ENCODE measurements at regions not wholly inside any gene's neighbourhood (a gene's known extent, or its start where the extent isn't known, plus 50 kb on each side); places are given as distances from the start of the nearest gene placed in this dataset.

DNA sequence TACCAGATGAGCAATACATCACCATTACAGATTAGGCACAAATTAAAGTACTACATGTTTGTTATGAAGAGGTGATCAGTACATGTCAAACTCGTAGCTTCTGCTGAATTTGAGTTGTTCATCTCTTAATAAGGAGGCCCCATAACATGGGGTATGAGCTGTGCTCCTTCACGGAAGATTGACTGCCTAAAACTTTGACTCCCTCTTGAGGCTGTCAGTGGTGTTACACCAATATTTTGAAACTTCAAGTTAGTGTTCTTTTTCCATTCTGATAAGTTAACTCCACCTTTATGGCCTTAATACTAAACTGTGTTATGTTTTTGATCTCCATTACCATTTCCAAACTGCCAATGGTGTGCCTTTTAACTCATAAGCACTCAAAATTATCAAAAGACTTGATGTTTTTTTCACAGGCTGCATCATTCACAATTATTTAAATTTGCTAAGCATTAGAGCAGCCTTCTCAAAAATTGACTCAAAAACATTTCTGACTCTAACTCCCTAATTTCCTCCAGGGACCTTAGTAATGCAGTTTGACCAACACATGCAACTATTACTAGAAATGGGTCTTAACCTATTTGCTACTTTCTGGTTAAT is 1591.5 kb downstream of the PCDH9 start:
- Mint-ChIP-seq H3K36me3 (no peaks in the 10 kb centered on the region), H3K27me3 (ENCODE audit: low read depth) (no peaks in the 10 kb centered on the region), H3K27ac (no peak overlapping the region), H3K4me1 (no peaks in the 10 kb centered on the region), H3K9me3 (no peaks in the 10 kb centered on the region), H3K4me3 (no peak overlapping the region)
- POLR2A ChIA-PET = no interaction called here
- CTCF ChIA-PET = interaction anchor here (1.0 to 1.8 kb wide), 5 partner anchors 13 to 1684 kb away, joined by 3 to 12 read pairs (median 5); no protein-coding TSS in a partner anchor
- DNase-seq (ENCODE audit: low spot score) = no peak
- TF ChIP-seq, protein P1, sequence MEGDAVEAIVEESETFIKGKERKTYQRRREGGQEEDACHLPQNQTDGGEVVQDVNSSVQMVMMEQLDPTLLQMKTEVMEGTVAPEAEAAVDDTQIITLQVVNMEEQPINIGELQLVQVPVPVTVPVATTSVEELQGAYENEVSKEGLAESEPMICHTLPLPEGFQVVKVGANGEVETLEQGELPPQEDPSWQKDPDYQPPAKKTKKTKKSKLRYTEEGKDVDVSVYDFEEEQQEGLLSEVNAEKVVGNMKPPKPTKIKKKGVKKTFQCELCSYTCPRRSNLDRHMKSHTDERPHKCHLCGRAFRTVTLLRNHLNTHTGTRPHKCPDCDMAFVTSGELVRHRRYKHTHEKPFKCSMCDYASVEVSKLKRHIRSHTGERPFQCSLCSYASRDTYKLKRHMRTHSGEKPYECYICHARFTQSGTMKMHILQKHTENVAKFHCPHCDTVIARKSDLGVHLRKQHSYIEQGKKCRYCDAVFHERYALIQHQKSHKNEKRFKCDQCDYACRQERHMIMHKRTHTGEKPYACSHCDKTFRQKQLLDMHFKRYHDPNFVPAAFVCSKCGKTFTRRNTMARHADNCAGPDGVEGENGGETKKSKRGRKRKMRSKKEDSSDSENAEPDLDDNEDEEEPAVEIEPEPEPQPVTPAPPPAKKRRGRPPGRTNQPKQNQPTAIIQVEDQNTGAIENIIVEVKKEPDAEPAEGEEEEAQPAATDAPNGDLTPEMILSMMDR (IDR thresholded peaks at IDR 0.05) = peak; percentile 53
- no peak for TF ChIP-seq PRRX2 (CRISPR knock-in tag; IDR thresholded peaks at IDR 0.05)
- peak; percentile 88 for ATAC-seq

DNA sequence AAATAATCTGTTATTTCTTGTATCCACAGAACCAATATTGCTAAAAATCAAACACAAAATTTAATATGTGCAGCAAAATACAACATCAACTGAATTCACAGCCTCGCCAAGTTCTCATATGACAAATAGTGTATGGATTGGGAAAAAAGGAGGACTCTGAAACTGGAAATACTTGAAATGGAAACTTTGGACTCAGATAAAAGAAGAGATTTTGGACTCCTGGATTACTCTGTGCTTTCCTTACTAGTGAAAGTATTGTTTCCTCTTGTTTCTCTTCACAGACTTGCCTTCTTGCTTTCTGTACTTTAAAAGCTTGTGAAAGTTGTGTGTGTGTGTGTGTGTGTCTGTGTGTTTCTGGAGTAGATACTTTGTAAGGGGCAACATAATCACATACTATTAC is 1596.3 kb downstream of the PCDH9 start:
- no peak for ATAC-seq
- Mint-ChIP-seq H3K27me3 (ENCODE audit: low read depth) (no peaks in the 10 kb centered on the region), H3K9me3 (no peaks in the 10 kb centered on the region), H3K4me1 (no peaks in the 10 kb centered on the region), H3K36me3 (no peaks in the 10 kb centered on the region), H3K4me3 (no peak overlapping the region), H3K27ac (no peak overlapping the region)
- ChIA-PET POLR2A (no interaction called here), CTCF (no interaction called here)
- no peak for DNase-seq (ENCODE audit: low spot score)
- TF ChIP-seq JUN (CRISPR knock-in tag; IDR thresholded peaks at IDR 0.05) = no peak
- no peak for TF ChIP-seq ZNF416 (CRISPR knock-in tag; IDR thresholded peaks at IDR 0.05)
- TF ChIP-seq CREM (CRISPR knock-in tag; IDR thresholded peaks at IDR 0.05) = no peak
- TF ChIP-seq ZNF121 (CRISPR knock-in tag; IDR thresholded peaks at IDR 0.05) = no peak
- TF ChIP-seq, protein P2, sequence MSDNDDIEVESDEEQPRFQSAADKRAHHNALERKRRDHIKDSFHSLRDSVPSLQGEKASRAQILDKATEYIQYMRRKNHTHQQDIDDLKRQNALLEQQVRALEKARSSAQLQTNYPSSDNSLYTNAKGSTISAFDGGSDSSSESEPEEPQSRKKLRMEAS (CRISPR knock-in tag; IDR thresholded peaks at IDR 0.05) = no peak
- TF ChIP-seq, protein P3, sequence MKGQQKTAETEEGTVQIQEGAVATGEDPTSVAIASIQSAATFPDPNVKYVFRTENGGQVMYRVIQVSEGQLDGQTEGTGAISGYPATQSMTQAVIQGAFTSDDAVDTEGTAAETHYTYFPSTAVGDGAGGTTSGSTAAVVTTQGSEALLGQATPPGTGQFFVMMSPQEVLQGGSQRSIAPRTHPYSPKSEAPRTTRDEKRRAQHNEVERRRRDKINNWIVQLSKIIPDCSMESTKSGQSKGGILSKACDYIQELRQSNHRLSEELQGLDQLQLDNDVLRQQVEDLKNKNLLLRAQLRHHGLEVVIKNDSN (CRISPR knock-in tag; IDR thresholded peaks at IDR 0.05) = no peak
- TF ChIP-seq ZNF263 (CRISPR knock-in tag; IDR thresholded peaks at IDR 0.05; ENCODE audit: low read depth) = no peak
- TF ChIP-seq RELA (CRISPR knock-in tag; IDR thresholded peaks at IDR 0.05; ENCODE audit: borderline replicate concordance) = no peak
- no peak for TF ChIP-seq CREB1 (CRISPR knock-in tag; IDR thresholded peaks at IDR 0.05)
- TF ChIP-seq, protein P4, sequence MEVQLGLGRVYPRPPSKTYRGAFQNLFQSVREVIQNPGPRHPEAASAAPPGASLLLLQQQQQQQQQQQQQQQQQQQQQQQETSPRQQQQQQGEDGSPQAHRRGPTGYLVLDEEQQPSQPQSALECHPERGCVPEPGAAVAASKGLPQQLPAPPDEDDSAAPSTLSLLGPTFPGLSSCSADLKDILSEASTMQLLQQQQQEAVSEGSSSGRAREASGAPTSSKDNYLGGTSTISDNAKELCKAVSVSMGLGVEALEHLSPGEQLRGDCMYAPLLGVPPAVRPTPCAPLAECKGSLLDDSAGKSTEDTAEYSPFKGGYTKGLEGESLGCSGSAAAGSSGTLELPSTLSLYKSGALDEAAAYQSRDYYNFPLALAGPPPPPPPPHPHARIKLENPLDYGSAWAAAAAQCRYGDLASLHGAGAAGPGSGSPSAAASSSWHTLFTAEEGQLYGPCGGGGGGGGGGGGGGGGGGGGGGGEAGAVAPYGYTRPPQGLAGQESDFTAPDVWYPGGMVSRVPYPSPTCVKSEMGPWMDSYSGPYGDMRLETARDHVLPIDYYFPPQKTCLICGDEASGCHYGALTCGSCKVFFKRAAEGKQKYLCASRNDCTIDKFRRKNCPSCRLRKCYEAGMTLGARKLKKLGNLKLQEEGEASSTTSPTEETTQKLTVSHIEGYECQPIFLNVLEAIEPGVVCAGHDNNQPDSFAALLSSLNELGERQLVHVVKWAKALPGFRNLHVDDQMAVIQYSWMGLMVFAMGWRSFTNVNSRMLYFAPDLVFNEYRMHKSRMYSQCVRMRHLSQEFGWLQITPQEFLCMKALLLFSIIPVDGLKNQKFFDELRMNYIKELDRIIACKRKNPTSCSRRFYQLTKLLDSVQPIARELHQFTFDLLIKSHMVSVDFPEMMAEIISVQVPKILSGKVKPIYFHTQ (CRISPR knock-in tag; IDR thresholded peaks at IDR 0.05) = no peak
- no peak for TF ChIP-seq ESRRA (CRISPR knock-in tag; IDR thresholded peaks at IDR 0.05; ENCODE audit: borderline replicate concordance)
- TF ChIP-seq SP1 (CRISPR knock-in tag; conservative IDR thresholded peaks at IDR 0.05) = no peak

DNA sequence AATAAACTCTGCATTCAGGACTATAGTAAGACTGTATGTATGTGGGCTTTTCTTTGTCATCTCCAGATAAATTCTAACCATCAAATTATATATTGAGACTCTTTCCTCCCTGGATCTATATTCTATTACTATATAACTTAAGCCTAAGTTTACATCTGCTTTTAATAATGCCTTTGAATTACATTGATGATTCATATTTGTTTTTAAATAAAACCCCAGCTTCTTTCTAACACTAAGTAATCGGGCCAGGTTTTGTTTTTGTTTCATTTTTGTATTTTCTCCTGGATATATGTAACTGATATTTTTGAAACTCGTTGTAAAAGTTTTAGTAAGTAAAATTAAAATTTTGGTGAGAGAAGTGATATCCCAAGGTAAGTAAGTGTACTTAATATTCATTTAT is 1599.1 kb downstream of the PCDH9 start:
- ChIA-PET CTCF (no interaction called here), POLR2A (no interaction called here)
- no peaks in the 10 kb centered on the region for H3K27me3 Mint-ChIP-seq (ENCODE audit: low read depth)
- DNase-seq (ENCODE audit: low spot score) (no peak), ATAC-seq (no peak)
- H3K9me3 Mint-ChIP-seq = no peaks in the 10 kb centered on the region
- H3K27ac Mint-ChIP-seq = no peak overlapping the region
- no peak overlapping the region for H3K4me3 Mint-ChIP-seq
- no peaks in the 10 kb centered on the region for H3K4me1 Mint-ChIP-seq
- H3K36me3 Mint-ChIP-seq = no peaks in the 10 kb centered on the region
- no peak for TF ChIP-seq GTF2I (CRISPR knock-in tag; conservative IDR thresholded peaks at IDR 0.05)
- TF ChIP-seq SOX15 (CRISPR knock-in tag; IDR thresholded peaks at IDR 0.05) = no peak
- TF ChIP-seq, protein P5, sequence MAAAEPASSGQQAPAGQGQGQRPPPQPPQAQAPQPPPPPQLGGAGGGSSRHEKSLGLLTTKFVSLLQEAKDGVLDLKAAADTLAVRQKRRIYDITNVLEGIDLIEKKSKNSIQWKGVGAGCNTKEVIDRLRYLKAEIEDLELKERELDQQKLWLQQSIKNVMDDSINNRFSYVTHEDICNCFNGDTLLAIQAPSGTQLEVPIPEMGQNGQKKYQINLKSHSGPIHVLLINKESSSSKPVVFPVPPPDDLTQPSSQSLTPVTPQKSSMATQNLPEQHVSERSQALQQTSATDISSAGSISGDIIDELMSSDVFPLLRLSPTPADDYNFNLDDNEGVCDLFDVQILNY (CRISPR knock-in tag; IDR thresholded peaks at IDR 0.05) = no peak
- TF ChIP-seq ZNF396 (CRISPR knock-in tag; IDR thresholded peaks at IDR 0.05; ENCODE audit: borderline replicate concordance) = no peak
- no peak for TF ChIP-seq ZNF416 (CRISPR knock-in tag; IDR thresholded peaks at IDR 0.05)
- TF ChIP-seq OVOL2 (CRISPR knock-in tag; IDR thresholded peaks at IDR 0.05; ENCODE audit: borderline replicate concordance) = no peak
- TF ChIP-seq, protein P6, sequence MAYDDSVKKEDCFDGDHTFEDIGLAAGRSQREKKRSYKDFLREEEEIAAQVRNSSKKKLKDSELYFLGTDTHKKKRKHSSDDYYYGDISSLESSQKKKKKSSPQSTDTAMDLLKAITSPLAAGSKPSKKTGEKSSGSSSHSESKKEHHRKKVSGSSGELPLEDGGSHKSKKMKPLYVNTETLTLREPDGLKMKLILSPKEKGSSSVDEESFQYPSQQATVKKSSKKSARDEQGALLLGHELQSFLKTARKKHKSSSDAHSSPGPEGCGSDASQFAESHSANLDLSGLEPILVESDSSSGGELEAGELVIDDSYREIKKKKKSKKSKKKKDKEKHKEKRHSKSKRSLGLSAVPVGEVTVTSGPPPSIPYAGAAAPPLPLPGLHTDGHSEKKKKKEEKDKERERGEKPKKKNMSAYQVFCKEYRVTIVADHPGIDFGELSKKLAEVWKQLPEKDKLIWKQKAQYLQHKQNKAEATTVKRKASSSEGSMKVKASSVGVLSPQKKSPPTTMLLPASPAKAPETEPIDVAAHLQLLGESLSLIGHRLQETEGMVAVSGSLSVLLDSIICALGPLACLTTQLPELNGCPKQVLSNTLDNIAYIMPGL (CRISPR knock-in tag; IDR thresholded peaks at IDR 0.05) = no peak
- TF ChIP-seq, protein P7, sequence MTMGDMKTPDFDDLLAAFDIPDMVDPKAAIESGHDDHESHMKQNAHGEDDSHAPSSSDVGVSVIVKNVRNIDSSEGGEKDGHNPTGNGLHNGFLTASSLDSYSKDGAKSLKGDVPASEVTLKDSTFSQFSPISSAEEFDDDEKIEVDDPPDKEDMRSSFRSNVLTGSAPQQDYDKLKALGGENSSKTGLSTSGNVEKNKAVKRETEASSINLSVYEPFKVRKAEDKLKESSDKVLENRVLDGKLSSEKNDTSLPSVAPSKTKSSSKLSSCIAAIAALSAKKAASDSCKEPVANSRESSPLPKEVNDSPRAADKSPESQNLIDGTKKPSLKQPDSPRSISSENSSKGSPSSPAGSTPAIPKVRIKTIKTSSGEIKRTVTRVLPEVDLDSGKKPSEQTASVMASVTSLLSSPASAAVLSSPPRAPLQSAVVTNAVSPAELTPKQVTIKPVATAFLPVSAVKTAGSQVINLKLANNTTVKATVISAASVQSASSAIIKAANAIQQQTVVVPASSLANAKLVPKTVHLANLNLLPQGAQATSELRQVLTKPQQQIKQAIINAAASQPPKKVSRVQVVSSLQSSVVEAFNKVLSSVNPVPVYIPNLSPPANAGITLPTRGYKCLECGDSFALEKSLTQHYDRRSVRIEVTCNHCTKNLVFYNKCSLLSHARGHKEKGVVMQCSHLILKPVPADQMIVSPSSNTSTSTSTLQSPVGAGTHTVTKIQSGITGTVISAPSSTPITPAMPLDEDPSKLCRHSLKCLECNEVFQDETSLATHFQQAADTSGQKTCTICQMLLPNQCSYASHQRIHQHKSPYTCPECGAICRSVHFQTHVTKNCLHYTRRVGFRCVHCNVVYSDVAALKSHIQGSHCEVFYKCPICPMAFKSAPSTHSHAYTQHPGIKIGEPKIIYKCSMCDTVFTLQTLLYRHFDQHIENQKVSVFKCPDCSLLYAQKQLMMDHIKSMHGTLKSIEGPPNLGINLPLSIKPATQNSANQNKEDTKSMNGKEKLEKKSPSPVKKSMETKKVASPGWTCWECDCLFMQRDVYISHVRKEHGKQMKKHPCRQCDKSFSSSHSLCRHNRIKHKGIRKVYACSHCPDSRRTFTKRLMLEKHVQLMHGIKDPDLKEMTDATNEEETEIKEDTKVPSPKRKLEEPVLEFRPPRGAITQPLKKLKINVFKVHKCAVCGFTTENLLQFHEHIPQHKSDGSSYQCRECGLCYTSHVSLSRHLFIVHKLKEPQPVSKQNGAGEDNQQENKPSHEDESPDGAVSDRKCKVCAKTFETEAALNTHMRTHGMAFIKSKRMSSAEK (CRISPR knock-in tag; IDR thresholded peaks at IDR 0.05; ENCODE audit: borderline replicate concordance) = no peak
- no peak for TF ChIP-seq JUN (CRISPR knock-in tag; IDR thresholded peaks at IDR 0.05)
